AG04450 (cell line): ENCODE measurements at regions not wholly inside any gene's neighbourhood (a gene's known extent, or its start where the extent isn't known, plus 50 kb on each side); places are given as distances from the start of the nearest gene placed in this dataset.
"Not testable (repeated sequence)": the region's sequence is repeated elsewhere in the genome, so short reads cannot be mapped to it uniquely, and the experiment has no call there.

Experiments used
- CTCF ChIA-PET: fragments of 300-600, 350-600 bp; formaldehyde crosslinking; extraction: SDS; loops from one replicate; lab custom pipeline; 2022; ENCODE audit warnings: antibody characterized with exemption, inconsistent platforms; lab: Charles Lee
- POLR2A ChIA-PET: fragments of 350-600 bp; formaldehyde crosslinking; extraction: SDS; loops from one replicate; lab custom pipeline; 2021; ENCODE audit warnings: antibody characterized with exemption, inconsistent platforms; lab: Yijun Ruan, JAX
- DNase-seq: peaks from one replicate; pipeline ENCODE4 v3.0.0-alpha.2; 2011; ENCODE audit warnings: low read depth, low spot score
- H3K27ac ChIP-seq: one replicate; pipeline ENCODE4 v1.5.1; 2012; ENCODE audit warnings: low read depth, low read length, control low read depth
- H3K27me3 ChIP-seq: one replicate; pipeline ENCODE4 v1.6.0; 2012; ENCODE audit warnings: low read length; ENCODE audit not compliant: control insufficient read depth, insufficient read depth
- H3K4me3 ChIP-seq: 2 replicates; pipeline ENCODE4 v1.5.1; 2011; ENCODE audit warnings: mild to moderate bottlenecking, low read depth, low read length, control low read depth
- H3K9me3 ChIP-seq: 2 replicates; pipeline ENCODE4 v1.5.1; 2012; ENCODE audit warnings: low read length; ENCODE audit not compliant: control insufficient read depth, insufficient read depth
- TF ChIP-seq, protein P1 (sequence below): IDR thresholded peaks from 2 replicates; pipeline ENCODE4 v1.5.1; 2011; ENCODE audit warnings: low read depth, low read length, control low read depth, inconsistent platforms

- H3K9me3 ChIP-seq, result no peaks in the 10 kb centered on the region; the same call in 1 of the 2 replicates
- H3K4me3 ChIP-seq, result no peak overlapping the region
- H3K27me3 ChIP-seq, result no peaks in the 10 kb centered on the region
- TF ChIP-seq, protein P1, sequence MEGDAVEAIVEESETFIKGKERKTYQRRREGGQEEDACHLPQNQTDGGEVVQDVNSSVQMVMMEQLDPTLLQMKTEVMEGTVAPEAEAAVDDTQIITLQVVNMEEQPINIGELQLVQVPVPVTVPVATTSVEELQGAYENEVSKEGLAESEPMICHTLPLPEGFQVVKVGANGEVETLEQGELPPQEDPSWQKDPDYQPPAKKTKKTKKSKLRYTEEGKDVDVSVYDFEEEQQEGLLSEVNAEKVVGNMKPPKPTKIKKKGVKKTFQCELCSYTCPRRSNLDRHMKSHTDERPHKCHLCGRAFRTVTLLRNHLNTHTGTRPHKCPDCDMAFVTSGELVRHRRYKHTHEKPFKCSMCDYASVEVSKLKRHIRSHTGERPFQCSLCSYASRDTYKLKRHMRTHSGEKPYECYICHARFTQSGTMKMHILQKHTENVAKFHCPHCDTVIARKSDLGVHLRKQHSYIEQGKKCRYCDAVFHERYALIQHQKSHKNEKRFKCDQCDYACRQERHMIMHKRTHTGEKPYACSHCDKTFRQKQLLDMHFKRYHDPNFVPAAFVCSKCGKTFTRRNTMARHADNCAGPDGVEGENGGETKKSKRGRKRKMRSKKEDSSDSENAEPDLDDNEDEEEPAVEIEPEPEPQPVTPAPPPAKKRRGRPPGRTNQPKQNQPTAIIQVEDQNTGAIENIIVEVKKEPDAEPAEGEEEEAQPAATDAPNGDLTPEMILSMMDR, result no peak
- POLR2A ChIA-PET, result no interaction called here
- no peak for DNase-seq
- CTCF ChIA-PET, result no interaction called here
- H3K27ac ChIP-seq, result no peak overlapping the region
These were observed 1244.5 kb downstream of the CDH11 start for GRCh38 chr16:63877401-63877800.

DNA sequence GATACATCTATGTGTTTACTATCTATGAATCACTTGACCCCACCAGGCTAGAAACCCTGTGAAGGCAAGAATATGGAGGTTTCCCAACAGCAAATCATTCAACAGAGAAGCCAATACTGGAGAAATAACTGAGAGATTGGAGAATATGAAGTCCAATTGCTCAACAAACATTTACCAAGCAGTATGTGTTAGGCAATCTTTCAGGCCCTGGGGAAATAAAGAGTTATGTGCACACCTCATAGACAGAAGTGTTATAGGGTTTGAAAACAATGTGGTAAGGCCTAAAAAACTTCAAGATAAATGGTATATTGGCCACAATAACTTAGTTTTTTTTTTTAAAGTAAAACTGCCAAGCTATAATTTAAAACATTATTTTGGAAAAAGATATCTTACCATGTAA lies 1245.8 kb downstream of the CDH11 start:
- H3K27ac ChIP-seq, result no peak overlapping the region
- ChIA-PET CTCF (no interaction called here), POLR2A (no interaction called here)
- no peaks in the 10 kb centered on the region; the same call in 1 of the 2 replicates for H3K9me3 ChIP-seq
- no peaks in the 10 kb centered on the region for H3K27me3 ChIP-seq
- TF ChIP-seq, protein P1, result no peak
- H3K4me3 ChIP-seq, result no peak overlapping the region
- DNase-seq, result no peak

DNA sequence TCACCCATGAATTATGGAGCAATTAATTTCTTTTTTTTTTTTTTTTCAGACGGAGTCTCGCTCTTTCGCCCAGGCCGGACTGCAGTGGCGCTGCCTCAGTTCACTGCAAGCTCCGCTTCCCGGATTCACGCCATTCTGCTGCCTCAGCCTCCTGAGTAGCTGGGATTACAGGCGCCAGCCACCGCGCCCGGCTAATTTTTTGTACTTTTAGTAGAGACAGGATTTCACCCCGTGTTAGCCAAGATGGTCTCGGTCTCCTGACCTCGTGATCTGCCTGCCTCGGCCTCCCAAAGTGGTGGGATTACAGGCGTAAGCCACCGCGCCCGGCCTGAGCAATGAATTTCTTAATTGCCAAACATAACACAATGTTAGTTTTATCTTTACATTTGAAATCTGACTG lies 1261.2 kb downstream of the CDH11 start:
- H3K4me3 ChIP-seq, CTCF ChIA-PET, H3K27ac ChIP-seq, POLR2A ChIA-PET, DNase-seq, H3K27me3 ChIP-seq, H3K9me3 ChIP-seq: not testable (repeated sequence)

DNA sequence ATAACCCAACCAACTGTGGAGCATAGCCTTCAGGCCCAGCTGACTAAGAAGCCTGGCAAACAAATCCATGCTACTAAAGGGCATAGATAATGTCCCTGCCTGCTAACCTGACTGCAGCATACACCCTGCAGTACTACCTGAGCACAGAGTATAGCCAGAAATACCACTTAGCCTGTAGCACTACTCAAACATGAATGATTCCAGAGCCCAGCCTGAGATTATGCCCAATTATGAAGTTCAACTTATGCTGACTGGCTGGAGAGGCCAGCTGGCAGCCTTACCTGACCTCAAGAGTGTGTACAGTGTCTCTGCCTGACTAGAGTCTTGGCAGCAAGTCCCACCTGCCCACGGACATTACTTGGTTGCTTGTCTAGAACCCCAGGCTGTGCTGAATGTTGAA lies 1265.3 kb downstream of the CDH11 start:
- TF ChIP-seq, protein P1, result no peak
- ChIA-PET CTCF (no interaction called here), POLR2A (no interaction called here)
- no peaks in the 10 kb centered on the region for H3K9me3 ChIP-seq
- no peak for DNase-seq
- no peak overlapping the region for H3K4me3 ChIP-seq
- no peak overlapping the region for H3K27ac ChIP-seq
- no peaks in the 10 kb centered on the region for H3K27me3 ChIP-seq

DNA sequence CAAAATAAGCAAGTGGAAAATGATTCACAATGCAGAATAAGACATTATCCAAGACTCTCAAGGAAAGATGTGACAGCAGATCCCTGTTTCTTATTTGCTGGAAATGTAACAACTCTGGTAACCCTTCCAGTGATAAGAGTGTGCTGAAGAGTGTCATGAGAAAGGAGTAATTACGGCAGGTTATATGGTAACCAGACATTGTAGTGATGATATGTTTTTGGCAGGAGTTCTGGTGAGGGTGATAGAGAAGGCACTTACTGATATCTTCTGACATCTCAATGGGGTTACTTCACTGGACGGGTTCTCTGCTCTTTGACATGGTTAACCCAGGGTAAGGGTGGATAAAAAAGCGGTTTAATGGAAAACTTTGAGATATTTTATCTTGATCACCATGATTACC lies 1270.9 kb downstream of the CDH11 start:
- Histone ChIP-seq H3K27ac (no peak overlapping the region), H3K4me3 (no peak overlapping the region), H3K27me3 (no peaks in the 10 kb centered on the region), H3K9me3 (no peaks in the 10 kb centered on the region)
- POLR2A ChIA-PET, result no interaction called here
- DNase-seq, result no peak
- TF ChIP-seq, protein P1, result no peak
- CTCF ChIA-PET, result no interaction called here

GRCh38 chr16:63841271-63841670 lies 1280.6 kb downstream of the CDH11 start:
- no peak for DNase-seq
- CTCF ChIA-PET, result no interaction called here

More at GRCh38 chr16:63841271-63841670, 1280.6 kb downstream of the CDH11 start:
- POLR2A ChIA-PET, result no interaction called here
- H3K4me3 ChIP-seq, result no peak overlapping the region
- no peaks in the 10 kb centered on the region for H3K27me3 ChIP-seq
- TF ChIP-seq, protein P1, result no peak
- H3K27ac ChIP-seq, result no peak overlapping the region
- H3K9me3 ChIP-seq, result no peaks in the 10 kb centered on the region
